IPS-15b (cell line): ENCODE measurements at regions not wholly inside any gene's neighbourhood (a gene's known extent, or its start where the extent isn't known, plus 50 kb on each side); places are given as distances from the start of the nearest gene placed in this dataset.
"Not testable (repeated sequence)": the region's sequence is repeated elsewhere in the genome, so short reads cannot be mapped to it uniquely, and the experiment has no call there.

Experiments
- H3K27me3 ChIP-seq: one replicate; pipeline ENCODE4 v1.6.1; 2013; ENCODE audit warnings: low read length; ENCODE audit not compliant: control insufficient read depth, insufficient read depth
- H3K36me3 ChIP-seq: one replicate; pipeline ENCODE4 v1.6.1; 2013; ENCODE audit warnings: low read length; ENCODE audit not compliant: control insufficient read depth, insufficient read depth
- H3K4me1 ChIP-seq: one replicate; pipeline ENCODE4 v1.6.1; 2013; ENCODE audit warnings: mild to moderate bottlenecking, low read length; ENCODE audit not compliant: control insufficient read depth, insufficient read depth
- H3K4me3 ChIP-seq: one replicate; pipeline ENCODE4 v1.5.1; 2013; ENCODE audit warnings: low read depth, low read length
- H3K9ac ChIP-seq: one replicate; pipeline ENCODE4 v1.6.1; 2013; ENCODE audit warnings: low read depth, mild to moderate bottlenecking, low read length
- H3K9me3 ChIP-seq: one replicate; pipeline ENCODE4 v1.6.1; 2013; ENCODE audit warnings: mild to moderate bottlenecking, low read length; ENCODE audit not compliant: control insufficient read depth, insufficient read depth

GRCh38 chr11:112616327-112617097 is 344.7 kb upstream of the NCAM1 start:
- Histone ChIP-seq H3K36me3 (no peaks in the 10 kb centered on the region), H3K27me3 (no peaks in the 10 kb centered on the region), H3K4me1 (peaks cover 7% of the 10 kb centered on the region)

GRCh38 chr11:112617098-112617425 is 344.2 kb upstream of the NCAM1 start:
- Histone ChIP-seq H3K4me3 (no peak overlapping the region), H3K36me3 (no peaks in the 10 kb centered on the region), H3K9me3 (no peaks in the 10 kb centered on the region), H3K4me1 (peaks cover 5% of the 10 kb centered on the region), H3K27me3 (no peaks in the 10 kb centered on the region), H3K9ac (no peak overlapping the region)

More at GRCh38 chr11:112616327-112617097, 344.7 kb upstream of the NCAM1 start:
- no peak overlapping the region for H3K4me3 ChIP-seq
- no peaks in the 10 kb centered on the region for H3K9me3 ChIP-seq
- H3K9ac ChIP-seq, result no peak overlapping the region

- Histone ChIP-seq H3K9ac (no peak overlapping the region), H3K4me1 (no peaks in the 10 kb centered on the region), H3K4me3 (no peak overlapping the region), H3K27me3 (no peaks in the 10 kb centered on the region), H3K36me3 (no peaks in the 10 kb centered on the region), H3K9me3 (no peaks in the 10 kb centered on the region)
These were observed 343.0 kb upstream of the NCAM1 start for GRCh38 chr11:112617977-112618826.

DNA sequence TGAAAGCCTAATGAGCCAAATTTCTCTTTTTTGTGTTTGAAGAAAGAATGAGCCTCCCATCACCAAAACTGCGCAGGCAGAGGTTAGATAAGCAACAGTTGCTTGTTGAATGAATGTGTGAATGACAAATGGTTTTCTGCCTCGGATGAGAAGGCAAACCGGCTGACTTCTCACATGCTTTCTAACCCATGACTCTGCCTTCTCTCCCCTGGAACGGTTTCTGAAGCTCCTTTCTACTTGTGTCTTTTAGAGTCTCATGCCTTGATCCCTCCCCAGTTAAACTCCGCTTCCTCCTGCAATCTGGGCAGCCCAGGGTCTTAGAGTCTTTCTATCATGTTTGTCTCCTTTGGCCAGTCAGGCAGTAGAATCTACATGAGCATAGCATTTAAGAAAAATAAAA is 342.1 kb upstream of the NCAM1 start:
- Histone ChIP-seq H3K9ac (no peak overlapping the region), H3K9me3 (no peaks in the 10 kb centered on the region), H3K4me3 (no peak overlapping the region), H3K36me3 (no peaks in the 10 kb centered on the region), H3K4me1 (no peaks in the 10 kb centered on the region), H3K27me3 (no peaks in the 10 kb centered on the region)

DNA sequence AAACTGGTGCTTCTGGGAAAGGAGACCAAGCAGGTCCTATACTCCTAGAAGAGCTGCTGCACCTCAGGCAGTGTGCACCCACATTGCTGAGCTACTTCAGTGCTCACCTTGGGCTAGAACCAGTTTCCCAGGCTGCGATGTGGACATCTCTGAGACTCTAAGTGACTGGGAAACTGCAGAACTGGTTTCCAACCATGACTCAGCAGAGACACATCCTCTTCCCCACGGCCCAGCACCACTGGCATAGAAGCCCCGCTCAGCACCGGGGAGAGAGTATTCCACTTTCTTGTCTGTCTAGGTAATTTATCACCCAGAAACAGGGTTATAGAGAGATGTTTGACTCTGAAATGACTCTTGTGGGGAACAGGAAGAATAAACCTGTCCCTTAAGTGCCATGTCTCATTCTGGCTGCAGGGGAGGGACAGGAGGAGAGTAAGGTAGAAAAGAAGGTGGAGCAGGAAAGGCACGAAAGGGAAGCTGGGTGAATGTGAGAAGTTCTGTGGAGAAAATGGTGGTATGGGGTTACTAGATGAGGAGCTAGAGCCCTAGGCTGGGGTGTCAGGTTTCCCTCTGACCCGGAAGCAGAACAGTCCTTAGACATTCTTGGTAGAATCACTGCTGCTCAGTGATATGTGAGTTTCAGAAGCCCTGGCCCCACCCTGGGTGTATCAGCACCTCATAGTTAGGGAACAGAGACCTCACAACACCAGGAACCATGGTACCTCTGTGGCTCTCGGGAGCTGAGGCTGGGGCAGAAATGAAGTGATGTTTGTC is 340.4 kb upstream of the NCAM1 start:
- no peaks in the 10 kb centered on the region for H3K4me1 ChIP-seq
- no peaks in the 10 kb centered on the region for H3K36me3 ChIP-seq
- H3K9me3 ChIP-seq, result no peaks in the 10 kb centered on the region
- no peak overlapping the region for H3K9ac ChIP-seq
- no peaks in the 10 kb centered on the region for H3K27me3 ChIP-seq
- H3K4me3 ChIP-seq, result no peak overlapping the region

DNA sequence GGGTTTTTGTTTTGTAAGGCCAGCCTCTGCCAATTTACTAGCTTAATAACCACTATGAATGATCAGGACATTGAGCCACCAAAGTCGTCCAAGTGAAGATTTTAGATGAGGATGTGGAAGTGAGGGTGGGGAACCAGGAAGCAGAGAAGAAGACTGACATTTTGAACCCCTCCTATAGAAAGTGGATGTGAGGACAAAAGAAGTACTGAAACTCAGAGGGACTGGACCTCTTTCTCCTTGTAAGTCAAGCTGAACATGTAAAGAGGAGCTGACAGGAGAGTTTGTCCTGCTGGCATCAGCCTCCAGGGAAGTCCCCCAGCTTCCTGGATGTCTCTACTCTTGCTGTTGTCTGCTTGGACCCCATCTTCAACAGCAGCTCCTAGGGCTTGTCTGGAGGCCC is 338.2 kb upstream of the NCAM1 start:
- H3K9ac ChIP-seq, result no peak overlapping the region
- H3K4me3 ChIP-seq, result no peak overlapping the region
- no peaks in the 10 kb centered on the region for H3K9me3 ChIP-seq
- H3K36me3 ChIP-seq, result no peaks in the 10 kb centered on the region
- no peaks in the 10 kb centered on the region for H3K27me3 ChIP-seq
- no peaks in the 10 kb centered on the region for H3K4me1 ChIP-seq

DNA sequence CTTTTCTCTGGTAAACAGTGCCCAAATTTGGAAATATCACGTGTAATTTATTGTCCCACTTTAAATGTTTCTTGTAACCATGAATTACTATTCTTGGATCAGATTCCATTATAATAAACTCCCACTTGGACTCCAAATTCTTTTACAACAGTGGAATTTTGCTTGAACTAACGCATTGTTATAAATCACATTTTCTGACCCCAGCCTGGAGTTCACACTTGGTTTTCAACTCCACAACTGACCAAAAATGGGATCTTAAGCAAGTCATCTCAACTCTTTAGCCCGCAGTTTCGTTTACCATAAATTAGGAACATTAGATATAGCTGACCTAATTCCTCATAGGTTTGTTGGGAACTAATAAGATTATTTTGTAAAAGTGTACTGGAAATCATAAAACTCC is 336.8 kb upstream of the NCAM1 start:
- Histone ChIP-seq H3K27me3 (no peaks in the 10 kb centered on the region), H3K4me1 (no peaks in the 10 kb centered on the region), H3K36me3 (no peaks in the 10 kb centered on the region), H3K4me3 (no peak overlapping the region), H3K9me3 (no peaks in the 10 kb centered on the region), H3K9ac (no peak overlapping the region)

- not testable (repeated sequence) for H3K9me3 ChIP-seq, H3K36me3 ChIP-seq, H3K4me1 ChIP-seq, H3K9ac ChIP-seq, H3K27me3 ChIP-seq, H3K4me3 ChIP-seq
These were observed 336.2 kb upstream of the NCAM1 start for GRCh38 chr11:112624971-112625370.

DNA sequence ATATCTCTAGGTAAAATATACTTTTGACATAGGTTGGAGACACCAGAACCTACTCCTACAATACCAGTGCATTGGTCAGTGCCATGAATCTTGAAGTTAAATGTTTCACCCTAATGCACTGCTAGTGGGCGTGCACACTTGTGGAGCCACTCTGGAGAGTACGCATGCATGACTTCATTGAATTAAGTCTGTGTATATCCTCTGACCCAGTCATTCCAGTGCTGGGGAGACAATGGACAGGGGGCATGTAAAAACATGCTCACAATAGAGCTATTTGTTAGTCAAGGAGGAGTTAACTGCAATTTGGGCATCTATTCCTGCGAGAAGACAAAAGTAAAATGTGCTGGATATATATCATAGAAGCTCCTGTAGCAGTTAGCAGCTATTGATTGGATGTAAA is 335.4 kb upstream of the NCAM1 start:
- H3K9ac ChIP-seq, result no peak overlapping the region
- no peaks in the 10 kb centered on the region for H3K4me1 ChIP-seq
- no peak overlapping the region for H3K4me3 ChIP-seq
- no peaks in the 10 kb centered on the region for H3K36me3 ChIP-seq
- H3K27me3 ChIP-seq, result no peaks in the 10 kb centered on the region
- no peaks in the 10 kb centered on the region for H3K9me3 ChIP-seq

GRCh38 chr11:112626731-112627130 is 334.5 kb upstream of the NCAM1 start:
- no peaks in the 10 kb centered on the region for H3K27me3 ChIP-seq
- no peak overlapping the region for H3K9ac ChIP-seq
- no peaks in the 10 kb centered on the region for H3K4me1 ChIP-seq
- H3K9me3 ChIP-seq, result no peaks in the 10 kb centered on the region
- H3K4me3 ChIP-seq, result no peak overlapping the region
- H3K36me3 ChIP-seq, result no peaks in the 10 kb centered on the region

DNA sequence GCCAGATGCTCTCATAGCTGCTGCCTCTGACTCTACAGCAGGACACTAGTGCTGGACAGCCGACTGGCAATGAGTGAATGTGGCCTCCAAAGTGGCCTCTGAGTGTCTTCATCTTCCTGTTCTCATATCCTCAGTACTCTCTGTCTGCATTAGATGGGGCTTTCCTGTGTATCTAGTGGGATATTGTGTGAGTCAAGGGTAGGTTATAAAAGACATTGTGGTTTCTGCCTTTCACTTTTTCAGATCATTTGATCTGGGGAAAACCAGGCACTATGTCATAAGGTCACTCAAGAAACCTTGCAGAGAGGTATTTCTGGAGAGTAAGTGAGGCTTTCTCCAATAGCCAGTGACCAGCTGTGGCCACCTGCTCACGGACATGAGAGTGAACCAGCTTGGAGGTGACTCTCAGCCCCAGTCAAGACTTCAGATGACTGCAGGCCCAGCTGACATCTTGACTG is 333.6 kb upstream of the NCAM1 start:
- Histone ChIP-seq H3K36me3 (no peaks in the 10 kb centered on the region), H3K9me3 (no peaks in the 10 kb centered on the region), H3K27me3 (no peaks in the 10 kb centered on the region), H3K4me1 (no peaks in the 10 kb centered on the region), H3K4me3 (no peak overlapping the region), H3K9ac (no peak overlapping the region)
